ENCODE measurements at regions not wholly inside any gene's neighbourhood (a gene's known extent, or its start where the extent isn't known, plus 50 kb on each side); places are given as distances from the start of the nearest gene placed in this dataset.

GRCh38 chr5:120151181-120151580 lies 312.9 kb upstream of the PRR16 start:
- H3K27ac Mint-ChIP-seq (ENCODE audit: low read depth, unreplicated experiment): peak overlapping the region; percentile 96
- no TSS peak for BruUV-seq (replicated peaks)
- ChIA-PET POLR2A (no interaction called here), CTCF (no interaction called here)
- no peaks in the 10 kb centered on the region for H3K27me3 Mint-ChIP-seq (ENCODE audit: insufficient read depth, unreplicated experiment)
- H3K36me3 Mint-ChIP-seq (ENCODE audit: insufficient read depth, unreplicated experiment): no peaks in the 10 kb centered on the region
- DNase-seq (ENCODE audit: unreplicated experiment): no peak
- H3K4me3 Mint-ChIP-seq (ENCODE audit: unreplicated experiment): no peak overlapping the region
- peaks cover 27% of the 10 kb centered on the region for H3K4me1 Mint-ChIP-seq (ENCODE audit: insufficient read depth, unreplicated experiment)
- TF ChIP-seq, protein P1, sequence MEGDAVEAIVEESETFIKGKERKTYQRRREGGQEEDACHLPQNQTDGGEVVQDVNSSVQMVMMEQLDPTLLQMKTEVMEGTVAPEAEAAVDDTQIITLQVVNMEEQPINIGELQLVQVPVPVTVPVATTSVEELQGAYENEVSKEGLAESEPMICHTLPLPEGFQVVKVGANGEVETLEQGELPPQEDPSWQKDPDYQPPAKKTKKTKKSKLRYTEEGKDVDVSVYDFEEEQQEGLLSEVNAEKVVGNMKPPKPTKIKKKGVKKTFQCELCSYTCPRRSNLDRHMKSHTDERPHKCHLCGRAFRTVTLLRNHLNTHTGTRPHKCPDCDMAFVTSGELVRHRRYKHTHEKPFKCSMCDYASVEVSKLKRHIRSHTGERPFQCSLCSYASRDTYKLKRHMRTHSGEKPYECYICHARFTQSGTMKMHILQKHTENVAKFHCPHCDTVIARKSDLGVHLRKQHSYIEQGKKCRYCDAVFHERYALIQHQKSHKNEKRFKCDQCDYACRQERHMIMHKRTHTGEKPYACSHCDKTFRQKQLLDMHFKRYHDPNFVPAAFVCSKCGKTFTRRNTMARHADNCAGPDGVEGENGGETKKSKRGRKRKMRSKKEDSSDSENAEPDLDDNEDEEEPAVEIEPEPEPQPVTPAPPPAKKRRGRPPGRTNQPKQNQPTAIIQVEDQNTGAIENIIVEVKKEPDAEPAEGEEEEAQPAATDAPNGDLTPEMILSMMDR (IDR thresholded peaks at IDR 0.05; ENCODE audit: unreplicated experiment): no peak
- intact Hi-C loops (cut with micrococcal nuclease): loop anchor here (2.0 kb wide), 1 partner anchor 308 kb away; no protein-coding TSS in a partner anchor
- peaks cover 14% of the 10 kb centered on the region for H3K9me3 Mint-ChIP-seq (ENCODE audit: unreplicated experiment)

DNA sequence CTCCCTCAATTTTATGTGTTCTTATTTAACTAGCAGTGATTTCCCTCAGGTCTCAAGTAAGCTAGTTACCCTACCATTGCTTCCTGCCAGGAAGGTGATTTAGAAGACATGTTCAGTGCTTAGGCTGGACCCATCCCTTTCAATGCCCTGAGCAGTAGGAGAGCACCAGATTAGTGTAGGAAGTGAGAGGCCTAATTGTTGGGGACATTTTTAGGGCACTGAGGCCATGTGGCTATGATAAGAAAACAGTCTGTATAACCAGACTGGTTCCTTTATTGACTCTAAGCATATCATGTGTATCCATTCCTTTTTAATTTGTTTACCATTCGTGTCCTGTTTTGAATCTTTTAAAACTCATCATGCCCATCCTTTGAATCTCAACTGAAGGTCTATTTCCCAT lies 312.3 kb upstream of the PRR16 start:
- TF ChIP-seq, protein P1 (IDR thresholded peaks at IDR 0.05; ENCODE audit: unreplicated experiment): no peak
- Mint-ChIP-seq H3K9me3 (ENCODE audit: unreplicated experiment) (peaks cover 13% of the 10 kb centered on the region), H3K36me3 (ENCODE audit: insufficient read depth, unreplicated experiment) (no peaks in the 10 kb centered on the region), H3K27me3 (ENCODE audit: insufficient read depth, unreplicated experiment) (no peaks in the 10 kb centered on the region), H3K27ac (ENCODE audit: low read depth, unreplicated experiment) (peak overlapping the region; percentile 96), H3K4me3 (ENCODE audit: unreplicated experiment) (no peak overlapping the region), H3K4me1 (ENCODE audit: insufficient read depth, unreplicated experiment) (peaks cover 25% of the 10 kb centered on the region)
- intact Hi-C loops (cut with micrococcal nuclease): loop anchor here (2.0 kb wide), 1 partner anchor 307 kb away; no protein-coding TSS in a partner anchor
- no peak for DNase-seq (ENCODE audit: unreplicated experiment)
- BruUV-seq (replicated peaks): no TSS peak
- CTCF ChIA-PET: no interaction called here
- POLR2A ChIA-PET: no interaction called here

- TF ChIP-seq, protein P1 (IDR thresholded peaks at IDR 0.05; ENCODE audit: unreplicated experiment): no peak
- Mint-ChIP-seq H3K27me3 (ENCODE audit: insufficient read depth, unreplicated experiment) (no peaks in the 10 kb centered on the region), H3K36me3 (ENCODE audit: insufficient read depth, unreplicated experiment) (no peaks in the 10 kb centered on the region), H3K27ac (ENCODE audit: low read depth, unreplicated experiment) (peak overlapping the region; percentile 96), H3K4me3 (ENCODE audit: unreplicated experiment) (no peak overlapping the region), H3K9me3 (ENCODE audit: unreplicated experiment) (peaks cover 13% of the 10 kb centered on the region), H3K4me1 (ENCODE audit: insufficient read depth, unreplicated experiment) (peaks cover 22% of the 10 kb centered on the region)
- intact Hi-C loops (cut with micrococcal nuclease): no loop called here
- no TSS peak for BruUV-seq (replicated peaks)
- peak; percentile 77 for DNase-seq (ENCODE audit: unreplicated experiment)
- ChIA-PET POLR2A (no interaction called here), CTCF (no interaction called here)
Observed at GRCh38 chr5:120152472-120152871, 311.6 kb upstream of the PRR16 start.

DNA sequence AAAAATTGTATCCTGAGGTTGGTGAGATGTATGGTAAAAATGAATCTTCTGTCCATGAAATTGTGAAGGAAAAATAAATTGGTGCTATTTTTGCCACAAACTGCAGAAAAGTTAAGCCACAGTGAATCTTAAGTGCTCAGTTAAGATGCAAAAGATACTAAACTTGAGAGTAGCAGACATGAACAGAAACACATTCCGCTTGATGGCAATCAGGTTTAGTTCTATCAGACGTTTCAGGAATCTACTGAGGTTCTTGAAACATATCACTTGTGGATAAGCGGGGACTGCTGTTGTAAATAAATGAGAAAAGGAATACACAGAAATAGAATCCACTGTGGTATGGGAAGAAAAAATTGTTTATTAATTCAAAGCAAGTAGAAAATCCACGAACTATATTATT lies 311.2 kb upstream of the PRR16 start:
- ChIA-PET POLR2A (no interaction called here), CTCF (no interaction called here)
- no peak overlapping the region for H3K4me3 Mint-ChIP-seq (ENCODE audit: unreplicated experiment)
- TF ChIP-seq, protein P1 (IDR thresholded peaks at IDR 0.05; ENCODE audit: unreplicated experiment): no peak
- peaks cover 13% of the 10 kb centered on the region for H3K9me3 Mint-ChIP-seq (ENCODE audit: unreplicated experiment)
- peaks cover 22% of the 10 kb centered on the region for H3K4me1 Mint-ChIP-seq (ENCODE audit: insufficient read depth, unreplicated experiment)
- no peaks in the 10 kb centered on the region for H3K36me3 Mint-ChIP-seq (ENCODE audit: insufficient read depth, unreplicated experiment)
- H3K27me3 Mint-ChIP-seq (ENCODE audit: insufficient read depth, unreplicated experiment): no peaks in the 10 kb centered on the region
- BruUV-seq (replicated peaks): no TSS peak
- intact Hi-C loops (cut with micrococcal nuclease): no loop called here
- H3K27ac Mint-ChIP-seq (ENCODE audit: low read depth, unreplicated experiment): peak overlapping the region; percentile 96
- no peak for DNase-seq (ENCODE audit: unreplicated experiment)
